A673 (cell line): ENCODE measurements at regions not wholly inside any gene's neighbourhood (a gene's known extent, or its start where the extent isn't known, plus 50 kb on each side); places are given as distances from the start of the nearest gene placed in this dataset.

ENCODE experiments used
- EZH2 ChIP-seq: fragments of 200-600 bp; sonication (generic); IDR thresholded peaks from 2 replicates; pipeline ENCODE4 v1.6.1; 2017; ENCODE audit warnings: borderline replicate concordance, low read depth, mild to moderate bottlenecking, mixed read lengths, antibody characterized with exemption, low read length; ENCODE audit not compliant: poor library complexity, severe bottlenecking
- TF ChIP-seq, protein P1 (sequence below): fragments of 300-800, 200-600 bp; sonication (generic); conservative IDR thresholded peaks from 2 replicates; pipeline ENCODE4 v1.5.1; 2017; ENCODE audit warnings: low read depth, mild to moderate bottlenecking, antibody characterized with exemption, low read length, moderate library complexity, mixed read lengths

DNA sequence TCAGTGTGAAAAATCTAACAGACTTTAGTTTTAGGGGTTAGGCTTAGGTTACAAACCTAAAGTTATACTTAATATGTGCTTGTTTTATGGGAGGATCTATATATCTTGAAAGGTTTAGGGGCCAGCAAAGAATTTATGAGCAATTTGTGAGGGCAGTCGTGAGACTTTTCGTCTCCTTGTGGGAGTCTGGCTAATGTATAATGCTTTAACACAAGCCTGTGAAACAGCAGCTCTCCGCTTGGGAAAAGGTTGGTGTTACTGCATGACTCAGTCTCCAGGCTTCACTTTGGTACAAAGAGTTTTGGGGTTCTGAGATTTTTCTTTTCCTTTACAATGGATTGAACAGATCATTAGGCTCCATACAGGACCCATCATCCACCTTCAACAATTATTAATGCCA, 79.0 kb upstream of the MFGE8 start:
- TF ChIP-seq, protein P1, sequence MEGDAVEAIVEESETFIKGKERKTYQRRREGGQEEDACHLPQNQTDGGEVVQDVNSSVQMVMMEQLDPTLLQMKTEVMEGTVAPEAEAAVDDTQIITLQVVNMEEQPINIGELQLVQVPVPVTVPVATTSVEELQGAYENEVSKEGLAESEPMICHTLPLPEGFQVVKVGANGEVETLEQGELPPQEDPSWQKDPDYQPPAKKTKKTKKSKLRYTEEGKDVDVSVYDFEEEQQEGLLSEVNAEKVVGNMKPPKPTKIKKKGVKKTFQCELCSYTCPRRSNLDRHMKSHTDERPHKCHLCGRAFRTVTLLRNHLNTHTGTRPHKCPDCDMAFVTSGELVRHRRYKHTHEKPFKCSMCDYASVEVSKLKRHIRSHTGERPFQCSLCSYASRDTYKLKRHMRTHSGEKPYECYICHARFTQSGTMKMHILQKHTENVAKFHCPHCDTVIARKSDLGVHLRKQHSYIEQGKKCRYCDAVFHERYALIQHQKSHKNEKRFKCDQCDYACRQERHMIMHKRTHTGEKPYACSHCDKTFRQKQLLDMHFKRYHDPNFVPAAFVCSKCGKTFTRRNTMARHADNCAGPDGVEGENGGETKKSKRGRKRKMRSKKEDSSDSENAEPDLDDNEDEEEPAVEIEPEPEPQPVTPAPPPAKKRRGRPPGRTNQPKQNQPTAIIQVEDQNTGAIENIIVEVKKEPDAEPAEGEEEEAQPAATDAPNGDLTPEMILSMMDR, result no peak
- TF ChIP-seq EZH2, result no peak
